ENCODE measurements at regions not wholly inside any gene's neighbourhood (a gene's known extent, or its start where the extent isn't known, plus 50 kb on each side); places are given as distances from the start of the nearest gene placed in this dataset.
"Not testable (repeated sequence)": the region's sequence is repeated elsewhere in the genome, so short reads cannot be mapped to it uniquely, and the experiment has no call there.

GRCh38 chr9:104195142-104195541 is 101.0 kb downstream of the SMC2 start:
- H3K9me3 ChIP-seq (ENCODE audit: low read depth); H2AFZ ChIP-seq; H3K4me2 ChIP-seq; H3K4me1 ChIP-seq (ENCODE audit: insufficient read depth); DNase-seq (ENCODE audit: low spot score); H3K9me2 ChIP-seq (replicated peaks; ENCODE audit: insufficient read depth); H3K4me3 ChIP-seq; H4K20me1 ChIP-seq (ENCODE audit: insufficient read depth, poor library complexity, severe bottlenecking); H3K79me2 ChIP-seq; H3K36me3 ChIP-seq (replicated peaks; ENCODE audit: insufficient read depth, low read depth); H3K27ac ChIP-seq; H3K27me3 ChIP-seq: not testable (repeated sequence)
- 88% methylated on average over 5 of the region's 5 CpGs for WGBS (ENCODE audit: low lambda C conversion rate, missing lambda C conversion rate)

- Histone ChIP-seq H3K4me1 (ENCODE audit: insufficient read depth) (no peaks in the 10 kb centered on the region), H3K4me2 (no peak overlapping the region), H3K4me3 (no peak overlapping the region), H3K9me3 (ENCODE audit: low read depth) (no peaks in the 10 kb centered on the region), H3K36me3 (replicated peaks; ENCODE audit: insufficient read depth, low read depth) (no peaks in the 10 kb centered on the region), H4K20me1 (ENCODE audit: insufficient read depth, poor library complexity, severe bottlenecking) (no peaks in the 10 kb centered on the region), H3K9me2 (replicated peaks; ENCODE audit: insufficient read depth) (no peaks in the 10 kb centered on the region), H3K79me2 (no peaks in the 10 kb centered on the region), H3K27ac (no peak overlapping the region), H2AFZ (no peak overlapping the region), H3K27me3 (no peaks in the 10 kb centered on the region)
- TF ChIP-seq CTCF (IDR thresholded peaks at IDR 0.05; ENCODE audit: poor library complexity) (no peak), EZH2phosphoT487 (IDR thresholded peaks at IDR 0.05; ENCODE audit: low read depth, severe bottlenecking, unreplicated experiment) (no peak), EZH2 (IDR thresholded peaks at IDR 0.05; ENCODE audit: borderline replicate concordance) (no peak)
- 93% methylated on average over 27 of the region's 28 CpGs for WGBS (ENCODE audit: low lambda C conversion rate, missing lambda C conversion rate)
- DNase-seq (ENCODE audit: low spot score), result no peak
These were observed 106.4 kb downstream of the SMC2 start for GRCh38 chr9:104200456-104200994.

- Histone ChIP-seq H3K27me3 (no peaks in the 10 kb centered on the region), H3K4me2 (no peak overlapping the region), H3K4me1 (ENCODE audit: insufficient read depth) (no peaks in the 10 kb centered on the region), H3K27ac (no peak overlapping the region), H3K4me3 (no peak overlapping the region), H2AFZ (no peak overlapping the region), H3K79me2 (no peaks in the 10 kb centered on the region), H4K20me1 (ENCODE audit: insufficient read depth, poor library complexity, severe bottlenecking) (no peaks in the 10 kb centered on the region), H3K9me2 (replicated peaks; ENCODE audit: insufficient read depth) (no peaks in the 10 kb centered on the region), H3K9me3 (ENCODE audit: low read depth) (no peaks in the 10 kb centered on the region), H3K36me3 (replicated peaks; ENCODE audit: insufficient read depth, low read depth) (no peaks in the 10 kb centered on the region)
- 85% methylated on average over 3 of the region's 3 CpGs for WGBS (ENCODE audit: low lambda C conversion rate, missing lambda C conversion rate)
- TF ChIP-seq EZH2phosphoT487 (IDR thresholded peaks at IDR 0.05; ENCODE audit: low read depth, severe bottlenecking, unreplicated experiment) (no peak), EZH2 (IDR thresholded peaks at IDR 0.05; ENCODE audit: borderline replicate concordance) (no peak), CTCF (IDR thresholded peaks at IDR 0.05; ENCODE audit: poor library complexity) (no peak)
- peak; percentile 7 for DNase-seq (ENCODE audit: low spot score)
These were observed 112.7 kb downstream of the SMC2 start for GRCh38 chr9:104206766-104207165.

GRCh38 chr9:104209387-104209786 is 115.3 kb downstream of the SMC2 start:
- WGBS (ENCODE audit: low lambda C conversion rate, missing lambda C conversion rate), result 80% methylated on average over 9 of the region's 9 CpGs

More at GRCh38 chr9:104209387-104209786, 115.3 kb downstream of the SMC2 start:
- Histone ChIP-seq H3K27me3 (no peaks in the 10 kb centered on the region), H2AFZ (no peak overlapping the region), H3K79me2 (no peaks in the 10 kb centered on the region), H3K27ac (no peak overlapping the region), H4K20me1 (ENCODE audit: insufficient read depth, poor library complexity, severe bottlenecking) (no peaks in the 10 kb centered on the region), H3K9me3 (ENCODE audit: low read depth) (no peaks in the 10 kb centered on the region), H3K4me3 (no peak overlapping the region), H3K4me2 (no peak overlapping the region), H3K9me2 (replicated peaks; ENCODE audit: insufficient read depth) (no peaks in the 10 kb centered on the region), H3K4me1 (ENCODE audit: insufficient read depth) (no peaks in the 10 kb centered on the region), H3K36me3 (replicated peaks; ENCODE audit: insufficient read depth, low read depth) (no peaks in the 10 kb centered on the region)
- TF ChIP-seq EZH2phosphoT487 (IDR thresholded peaks at IDR 0.05; ENCODE audit: low read depth, severe bottlenecking, unreplicated experiment) (no peak), EZH2 (IDR thresholded peaks at IDR 0.05; ENCODE audit: borderline replicate concordance) (no peak), CTCF (IDR thresholded peaks at IDR 0.05; ENCODE audit: poor library complexity) (no peak)
- no peak for DNase-seq (ENCODE audit: low spot score)

All from hepatocyte (in vitro differentiated cells).